H1 (cell line): ENCODE measurements at regions not wholly inside any gene's neighbourhood (a gene's known extent, or its start where the extent isn't known, plus 50 kb on each side); places are given as distances from the start of the nearest gene placed in this dataset.

Source experiments
- CTCF ChIA-PET: fragments of 300-600 bp; sonication (Branson Sonifier 250); formaldehyde crosslinking; loops from one replicate; lab custom pipeline; 2021; ENCODE audit not compliant: partially characterized antibody; lab: Charles Lee
- POLR2A ChIA-PET: fragments of 300-600 bp; sonication (Branson Sonifier 250); formaldehyde crosslinking; loops from one replicate; lab custom pipeline; 2021; ENCODE audit warnings: inconsistent platforms; ENCODE audit not compliant: partially characterized antibody; lab: Charles Lee
- DNase-seq, 2 experiments: peaks; one replicate each; pipeline versions ENCODE4 v3.0.0 to v3.0.0-alpha.2; 2010 to 2022; ENCODE audit warnings: low spot score in 2 of 2, low read depth in 1 of 2, mixed read lengths in 1 of 2
- FAIRE-seq: peaks from 2 replicates; lab custom pipeline; 2011; peaks lifted over from hg19 to GRCh38; lab: Jason Lieb, UNC
- H2AFZ ChIP-seq: 2 replicates; pipeline ENCODE4 v1.8.1; 2012; ENCODE audit warnings: low read length, inconsistent platforms
- H2AK5ac ChIP-seq: 2 replicates; pipeline ENCODE4 v1.6.1; 2013; ENCODE audit warnings: low read depth, low read length
- H2BK120ac ChIP-seq: replicated peaks from 2 replicates; pipeline ENCODE3; 2013; ENCODE audit warnings: low read depth, low read length, inconsistent platforms
- H2BK12ac ChIP-seq: 2 replicates; pipeline ENCODE4 v1.6.1; 2013; ENCODE audit warnings: low read depth, low read length
- H2BK15ac ChIP-seq: 2 replicates; pipeline ENCODE4 v1.6.1; 2013; ENCODE audit warnings: low read length
- H2BK20ac ChIP-seq: 2 replicates; pipeline ENCODE4 v1.6.1; 2013; ENCODE audit warnings: low read length
- H2BK5ac ChIP-seq: 2 replicates; pipeline ENCODE4 v1.6.1; 2013; ENCODE audit warnings: low read depth, low read length
- H3K14ac ChIP-seq: 2 replicates; pipeline ENCODE4 v1.6.1; 2013; ENCODE audit warnings: inconsistent platforms; ENCODE audit not compliant: insufficient read length
- H3K18ac ChIP-seq: 2 replicates; pipeline ENCODE4 v1.6.1; 2013; ENCODE audit warnings: low read length; ENCODE audit errors: extremely low read depth
- H3K23ac ChIP-seq: 2 replicates; pipeline ENCODE4 v1.6.1; 2013; ENCODE audit warnings: inconsistent platforms; ENCODE audit not compliant: insufficient read length
- H3K23me2 ChIP-seq: 2 replicates; pipeline ENCODE4 v1.6.1; 2013; ENCODE audit warnings: low read depth, low read length
- H3K27ac ChIP-seq: 2 replicates; pipeline ENCODE4 v1.6.1; 2011; ENCODE audit warnings: low read depth, low read length, inconsistent platforms
- H3K27me3 ChIP-seq, 4 experiments: replicated peaks in 1 of 4; 1 replicate in 1 of 4; 2 replicates in 3 of 4; pipeline versions ENCODE4 v1.6.1 to v1.8.1; 2011 to 2013; ENCODE audit warnings: low read length in 3 of 4, mild to moderate bottlenecking in 3 of 4, inconsistent platforms in 2 of 4, mixed read lengths in 2 of 4, moderate library complexity in 1 of 4; ENCODE audit not compliant: control insufficient read depth in 3 of 4, insufficient read depth in 3 of 4; ENCODE audit errors: extremely low read depth in 1 of 4
- H3K36me3 ChIP-seq, 4 experiments: 2 replicates each; pipeline versions ENCODE4 v1.6.1 to v1.8.1; 2011 to 2013; ENCODE audit warnings: mild to moderate bottlenecking in 4 of 4, low read length in 3 of 4, moderate library complexity in 2 of 4, control low read depth in 1 of 4, inconsistent platforms in 1 of 4; ENCODE audit not compliant: insufficient read depth in 4 of 4, control insufficient read depth in 2 of 4
- H3K4ac ChIP-seq: replicated peaks from 2 replicates; pipeline ENCODE3; 2013; ENCODE audit warnings: low read length, low read depth, mixed read lengths, inconsistent platforms; ENCODE audit not compliant: insufficient read length
- H3K4me1 ChIP-seq, 4 experiments: replicated peaks in 1 of 4; 1 replicate in 1 of 4; 2 replicates in 3 of 4; pipeline versions ENCODE4 v1.6.1 to v1.8.1; 2011 to 2013; ENCODE audit warnings: low read length in 3 of 4, inconsistent platforms in 2 of 4, mixed read lengths in 1 of 4; ENCODE audit not compliant: insufficient read depth in 4 of 4, control insufficient read depth in 3 of 4
- H3K4me2 ChIP-seq, 2 experiments: 2 replicates each; pipeline versions ENCODE4 v1.6.1 to v1.8.1; 2011 to 2013; ENCODE audit warnings: low read depth in 2 of 2, low read length in 2 of 2, control low read depth in 1 of 2, inconsistent platforms in 1 of 2, mild to moderate bottlenecking in 1 of 2; ENCODE audit not compliant: insufficient read depth in 1 of 2
- H3K4me3 ChIP-seq, 4 experiments: fragments of 200-600, 300-600 bp in 1 of 4; sonication (generic), shearing (Covaris generic), sonication (Bioruptor Twin) in 1 of 4; 2 replicates each; pipeline versions ENCODE4 v1.5.1 to v1.8.1; 2011 to 2016; ENCODE audit warnings: low read length in 4 of 4, low read depth in 3 of 4, control low read depth in 2 of 4, inconsistent platforms in 2 of 4, mild to moderate bottlenecking in 2 of 4, mixed read lengths in 1 of 4, moderate library complexity in 1 of 4; ENCODE audit not compliant: insufficient read depth in 2 of 4; ENCODE audit errors: extremely low read depth in 1 of 4
- H3K56ac ChIP-seq: replicated peaks from 2 replicates; pipeline ENCODE3; 2013; ENCODE audit warnings: low read depth, mild to moderate bottlenecking, mixed read lengths, low read length, inconsistent platforms; ENCODE audit not compliant: insufficient read length
- H3K79me1 ChIP-seq: 2 replicates; pipeline ENCODE4 v1.6.1; 2013; ENCODE audit warnings: low read depth, low read length, control low read depth
- H3K79me2 ChIP-seq, 2 experiments: 2 replicates each; pipeline versions ENCODE4 v1.6.1 to v1.8.1; 2012 to 2013; ENCODE audit warnings: low read length in 2 of 2, mild to moderate bottlenecking in 2 of 2, inconsistent platforms in 1 of 2; ENCODE audit not compliant: insufficient read depth in 2 of 2, control insufficient read depth in 1 of 2
- H3K9ac ChIP-seq, 4 experiments: replicated peaks in 1 of 4; 1 replicate in 1 of 4; 2 replicates in 3 of 4; pipeline versions ENCODE4 v1.6.1 to v1.8.1; 2011 to 2013; ENCODE audit warnings: low read depth in 3 of 4, low read length in 3 of 4, control low read depth in 2 of 4, mild to moderate bottlenecking in 2 of 4, moderate library complexity in 2 of 4, inconsistent platforms in 1 of 4; ENCODE audit errors: extremely low read depth in 1 of 4
- H3K9me3 ChIP-seq, 2 experiments: 2 replicates each; pipeline versions ENCODE4 v1.6.1 to v1.8.1; 2012 to 2013; ENCODE audit warnings: mild to moderate bottlenecking in 2 of 2, moderate library complexity in 2 of 2, control low read depth in 1 of 2, inconsistent platforms in 1 of 2, low read depth in 1 of 2, low read length in 1 of 2, mixed read lengths in 1 of 2; ENCODE audit not compliant: insufficient read depth in 2 of 2
- H4K20me1 ChIP-seq, 2 experiments: replicated peaks in 1 of 2; 2 replicates each; pipeline versions ENCODE3 to v1.8.1; 2011 to 2013; ENCODE audit warnings: inconsistent platforms in 2 of 2, low read length in 2 of 2, mild to moderate bottlenecking in 1 of 2; ENCODE audit not compliant: insufficient read depth in 2 of 2, control insufficient read depth in 1 of 2
- H4K5ac ChIP-seq: 2 replicates; pipeline ENCODE4 v1.6.1; 2013; ENCODE audit warnings: low read length, low read depth, mixed read lengths, inconsistent platforms; ENCODE audit not compliant: insufficient read length
- H4K8ac ChIP-seq: 2 replicates; pipeline ENCODE4 v1.8.0; 2013; ENCODE audit warnings: mild to moderate bottlenecking, moderate library complexity, low read length, inconsistent platforms; ENCODE audit not compliant: insufficient read depth; ENCODE audit errors: extremely low read depth
- H4K91ac ChIP-seq: replicated peaks from 2 replicates; pipeline ENCODE3; 2013; ENCODE audit warnings: low read length, mixed read lengths, inconsistent platforms; ENCODE audit not compliant: insufficient read length
- BRCA1 ChIP-seq: IDR thresholded peaks from 2 replicates; pipeline ENCODE4 v1.6.1; 2012; ENCODE audit warnings: low read depth, low read length, improper control_type of control experiment
- WGBS, 2 experiments: shearing (Covaris generic) in 1 of 2; methylation state at CpG; one replicate each; pipeline versions ENCODE4 v1.1.6 to v1.1.7; 2013 to 2015; ENCODE audit warnings: low lambda C conversion rate in 2 of 2, mixed read lengths in 2 of 2, inconsistent platforms in 1 of 2, low coverage in 1 of 2, missing lambda C conversion rate in 1 of 2; ENCODE audit not compliant: insufficient replicate concordance in 2 of 2, insufficient coverage in 1 of 2, insufficient read length in 1 of 2; ENCODE audit errors: extremely low coverage in 1 of 2, missing lambda C conversion rate in 1 of 2; 5-methylcytosine and 5-hydroxymethylcytosine counted together

GRCh38 chr4:130563889-130564418 lies 1468.0 kb downstream of the C4orf33 start:
- no peak overlapping the region for H3K9ac ChIP-seq
- peak overlapping the region; percentile 62; the same call in 1 of the 2 replicates for H3K18ac ChIP-seq
- no peaks in the 10 kb centered on the region for H3K79me2 ChIP-seq
- peak overlapping the region in 1 of 2 experiments; percentile 26; a peak in 3 of 4 replicates for H3K4me2 ChIP-seq
- H3K27me3 ChIP-seq: no peaks in the 10 kb centered on the region
- DNase-seq: no peak
- H3K23me2 ChIP-seq: no peaks in the 10 kb centered on the region
- H3K56ac ChIP-seq: no peak overlapping the region
- H3K23ac ChIP-seq: no peak overlapping the region
- H3K14ac ChIP-seq: no peak overlapping the region
- peaks cover 0 to 7% (median 0%) of the 10 kb centered on the region in 4 experiments; a peak in 3 of 7 replicates for H3K4me1 ChIP-seq
- CTCF ChIA-PET: interaction anchor here (0.9 to 2.4 kb wide), 16 partner anchors 10 to 637 kb away, joined by 3 to 15 read pairs (median 4); no protein-coding TSS in a partner anchor
- H3K27ac ChIP-seq: no peak overlapping the region
- FAIRE-seq: no peak
- peak overlapping the region; percentile 48 for H2BK5ac ChIP-seq
- H3K36me3 ChIP-seq: peaks cover 0 to 2% (median 0%) of the 10 kb centered on the region in 4 experiments; a peak in 1 of 8 replicates
- H2BK12ac ChIP-seq: peak overlapping the region; percentile 76; the same call in 1 of the 2 replicates
- no peak overlapping the region for H2AK5ac ChIP-seq
- H2AFZ ChIP-seq: peak overlapping the region; percentile 99
- WGBS, 2 experiments: 79% methylated on average over 1 of the region's 1 CpG; no CpG with 5 or more reads in 1 of the 2 experiments
- no peak overlapping the region for H2BK15ac ChIP-seq
- H4K20me1 ChIP-seq: no peaks in the 10 kb centered on the region
- H3K4ac ChIP-seq: peak overlapping the region; percentile 24
- POLR2A ChIA-PET: no interaction called here
- no peaks in the 10 kb centered on the region for H3K79me1 ChIP-seq
- no peak overlapping the region for H4K91ac ChIP-seq
- H4K8ac ChIP-seq: no peak overlapping the region
- H3K4me3 ChIP-seq: no peak overlapping the region
- no peak overlapping the region for H4K5ac ChIP-seq
- H3K9me3 ChIP-seq: peaks cover 2 to 7% of the 10 kb centered on the region in 2 experiments; a peak in 3 of 4 replicates
- H2BK120ac ChIP-seq: no peak overlapping the region
- no peak overlapping the region; the same call in 1 of the 2 replicates for H2BK20ac ChIP-seq
- TF ChIP-seq BRCA1: no peak
